A549 (cell line): ENCODE measurements at regions not wholly inside any gene's neighbourhood (a gene's known extent, or its start where the extent isn't known, plus 50 kb on each side); places are given as distances from the start of the nearest gene placed in this dataset.

Experiments
- CTCF ChIP-seq: fragments of >200 bp; sonication (Bioruptor Twin); formaldehyde crosslinking; IDR thresholded peaks from 3 replicates; pipeline ENCODE4 v1.5.1; 2016
- ESRRA ChIP-seq: fragments of 150-350 bp; IDR thresholded peaks from 2 replicates; pipeline ENCODE4 v1.6.1; 2014; ENCODE audit warnings: mild to moderate bottlenecking, low read length, borderline replicate concordance
- FOSL2 ChIP-seq, 2 experiments: fragments of 450-650 bp in 1 of 2; fragments of >200 bp in 1 of 2; sonication (Bioruptor Twin) in 1 of 2; formaldehyde crosslinking; IDR thresholded peaks; 2 replicates each; pipeline versions ENCODE4 v1.5.0 to v1.6.1; 2016 to 2020; ENCODE audit warnings: mild to moderate bottlenecking in 1 of 2, moderate library complexity in 1 of 2
- GATA3 ChIP-seq: IDR thresholded peaks from 2 replicates; pipeline ENCODE4 v1.6.1; 2012; ENCODE audit warnings: borderline replicate concordance
- JUNB ChIP-seq: fragments of >200 bp; sonication (Bioruptor Twin); formaldehyde crosslinking; IDR thresholded peaks from 2 replicates; pipeline ENCODE4 v1.6.1; 2016
- MAX ChIP-seq: IDR thresholded peaks from 2 replicates; pipeline ENCODE4 v1.6.1; 2012
- PHF8 ChIP-seq: fragments of 200-600 bp; sonication (generic); IDR thresholded peaks from 2 replicates; pipeline ENCODE4 v1.6.1; 2016; ENCODE audit warnings: low read depth, mild to moderate bottlenecking, antibody characterized with exemption, moderate library complexity, borderline replicate concordance
- POLR2A ChIP-seq: IDR thresholded peaks from 2 replicates; pipeline ENCODE4 v1.6.1; 2012; ENCODE audit warnings: mild to moderate bottlenecking, low read length
- RAD21 ChIP-seq, 2 experiments: fragments of >200 bp in 1 of 2; sonication (Bioruptor Twin) in 1 of 2; formaldehyde crosslinking in 1 of 2; IDR thresholded peaks in 1 of 2; conservative IDR thresholded peaks in 1 of 2; 2 replicates in 1 of 2; 3 replicates in 1 of 2; pipeline ENCODE4 v1.6.1; 2012 to 2018; ENCODE audit warnings: inconsistent platforms in 1 of 2
- RCOR1 ChIP-seq: fragments of 150-350 bp; IDR thresholded peaks from 2 replicates; pipeline ENCODE4 v1.6.1; 2014; ENCODE audit warnings: antibody characterized with exemption, low read length, low read depth
- REST ChIP-seq: fragments of 200-600 bp; sonication (generic); IDR thresholded peaks from 2 replicates; pipeline ENCODE4 v1.6.1; 2016; ENCODE audit warnings: antibody characterized with exemption, mild to moderate bottlenecking, moderate library complexity

GRCh38 chr11:113578033-113578380 lies 102.8 kb upstream of the DRD2 start:
- TF ChIP-seq CTCF (no peak), POLR2A (no peak), MAX (no peak), JUNB (no peak), PHF8 (no peak), REST (no peak), RCOR1 (no peak), FOSL2 (IDR thresholded peaks at IDR 0.05) (no peak), FOSL2 (CRISPR knock-in tag; IDR thresholded peaks at IDR 0.05) (no peak), ESRRA (no peak), RAD21 (conservative IDR thresholded peaks at IDR 0.05 in 1 of 2, IDR thresholded peaks at IDR 0.05 in 1 of 2) (no peak), GATA3 (no peak)
